ENCODE measurements at regions not wholly inside any gene's neighbourhood (a gene's known extent, or its start where the extent isn't known, plus 50 kb on each side); places are given as distances from the start of the nearest gene placed in this dataset.
"Not testable (repeated sequence)": the region's sequence is repeated elsewhere in the genome, so short reads cannot be mapped to it uniquely, and the experiment has no call there.

GRCh38 chr6:25205629-25206028, 73.5 kb upstream of the CARMIL1 start:
- no peak for DNase-seq (ENCODE audit: low spot score in 2 of 2)
- Histone ChIP-seq H3K4me1 (no peaks in the 10 kb centered on the region), H3K9me3 (peaks cover 0 to 17% (median 0%) of the 10 kb centered on the region in 4 donors), H3K4me3 (no peak overlapping the region), H3K36me3 (no peaks in the 10 kb centered on the region), H3K27ac (no peak overlapping the region), H3K27me3 (no peaks in the 10 kb centered on the region)
- TF ChIP-seq POLR2A (IDR thresholded peaks at IDR 0.05) (no peak), EP300 (IDR thresholded peaks at IDR 0.05) (no peak)
- TF ChIP-seq, protein P1, sequence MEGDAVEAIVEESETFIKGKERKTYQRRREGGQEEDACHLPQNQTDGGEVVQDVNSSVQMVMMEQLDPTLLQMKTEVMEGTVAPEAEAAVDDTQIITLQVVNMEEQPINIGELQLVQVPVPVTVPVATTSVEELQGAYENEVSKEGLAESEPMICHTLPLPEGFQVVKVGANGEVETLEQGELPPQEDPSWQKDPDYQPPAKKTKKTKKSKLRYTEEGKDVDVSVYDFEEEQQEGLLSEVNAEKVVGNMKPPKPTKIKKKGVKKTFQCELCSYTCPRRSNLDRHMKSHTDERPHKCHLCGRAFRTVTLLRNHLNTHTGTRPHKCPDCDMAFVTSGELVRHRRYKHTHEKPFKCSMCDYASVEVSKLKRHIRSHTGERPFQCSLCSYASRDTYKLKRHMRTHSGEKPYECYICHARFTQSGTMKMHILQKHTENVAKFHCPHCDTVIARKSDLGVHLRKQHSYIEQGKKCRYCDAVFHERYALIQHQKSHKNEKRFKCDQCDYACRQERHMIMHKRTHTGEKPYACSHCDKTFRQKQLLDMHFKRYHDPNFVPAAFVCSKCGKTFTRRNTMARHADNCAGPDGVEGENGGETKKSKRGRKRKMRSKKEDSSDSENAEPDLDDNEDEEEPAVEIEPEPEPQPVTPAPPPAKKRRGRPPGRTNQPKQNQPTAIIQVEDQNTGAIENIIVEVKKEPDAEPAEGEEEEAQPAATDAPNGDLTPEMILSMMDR (IDR thresholded peaks at IDR 0.05): no peak

DNA sequence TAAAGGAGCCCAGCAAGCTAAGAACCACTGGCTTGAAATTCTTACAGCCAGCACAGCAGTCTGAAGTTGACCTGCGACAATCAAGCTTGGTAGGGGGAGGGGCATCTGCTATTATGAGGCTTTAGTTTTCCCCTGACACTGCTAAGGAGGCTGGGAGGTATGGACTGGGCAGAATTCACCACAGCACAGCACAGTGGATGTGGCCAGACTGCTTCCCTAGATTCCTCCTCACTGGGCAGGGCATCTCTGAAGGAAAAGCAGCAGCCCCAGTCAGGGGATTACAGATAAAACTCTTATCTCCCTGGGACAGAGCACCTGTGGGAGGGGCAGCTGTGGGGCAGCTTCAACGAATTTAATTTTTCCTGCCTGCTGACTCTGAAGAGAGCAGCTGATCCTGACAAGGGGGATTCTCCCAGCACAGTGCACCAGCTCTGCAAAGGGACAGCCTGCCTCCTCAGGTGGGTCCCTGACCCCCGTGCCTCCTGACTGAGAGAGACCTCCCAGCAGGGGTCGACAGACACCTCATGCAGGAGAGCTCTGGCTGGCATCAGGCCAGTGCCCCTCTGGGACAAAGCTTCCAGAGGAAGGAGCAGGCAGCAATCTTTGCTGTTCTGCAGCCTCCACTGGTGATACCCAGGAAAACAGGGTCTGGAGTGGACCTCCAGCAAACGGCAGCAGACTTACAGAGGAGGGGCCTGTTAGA, 71.6 kb upstream of the CARMIL1 start:
- peaks cover 0 to 17% (median 0%) of the 10 kb centered on the region in 4 donors for H3K9me3 ChIP-seq
- H3K4me1 ChIP-seq; DNase-seq (ENCODE audit: low spot score in 2 of 2); H3K36me3 ChIP-seq; H3K27me3 ChIP-seq; H3K27ac ChIP-seq; H3K4me3 ChIP-seq: not testable (repeated sequence)
- 36 to 47% methylated on average over 5 of the region's 5 CpGs for WGBS, 2 donors

DNA sequence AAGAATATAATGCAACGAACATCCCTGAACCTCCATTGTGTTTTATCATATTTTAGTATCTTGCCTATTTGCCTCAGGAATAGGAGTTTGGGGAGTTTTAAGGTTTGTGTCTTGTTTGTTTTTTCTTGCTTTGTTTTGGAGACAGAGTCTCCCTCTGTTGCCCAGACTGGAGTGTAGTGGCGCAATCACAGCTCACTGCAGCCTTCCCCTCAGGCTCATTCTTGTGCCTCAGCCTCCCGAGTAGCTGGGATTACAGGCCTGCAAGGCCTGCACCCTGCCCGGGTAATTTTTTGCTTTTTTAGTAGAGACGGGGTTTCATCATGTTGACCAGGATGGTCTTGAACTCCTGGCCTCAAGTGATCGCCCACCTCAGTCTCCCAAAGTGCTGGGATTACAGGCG, 63.3 kb upstream of the CARMIL1 start:
- DNase-seq (ENCODE audit: low spot score in 2 of 2): no peak
- 85 to 87% methylated on average over 7 of the region's 7 CpGs for WGBS, 2 donors
- no peak for TF ChIP-seq POLR2A (IDR thresholded peaks at IDR 0.05)
- TF ChIP-seq, protein P1 (IDR thresholded peaks at IDR 0.05): no peak
- no peak for TF ChIP-seq EP300 (IDR thresholded peaks at IDR 0.05)
- H3K4me3 ChIP-seq: no peak overlapping the region
- H3K36me3 ChIP-seq: no peaks in the 10 kb centered on the region
- H3K4me1 ChIP-seq: no peaks in the 10 kb centered on the region
- no peaks in the 10 kb centered on the region for H3K27me3 ChIP-seq
- H3K9me3 ChIP-seq: peaks cover 0 to 3% (median 0%) of the 10 kb centered on the region in 4 donors
- H3K27ac ChIP-seq: no peak overlapping the region

- no peaks in the 10 kb centered on the region for H3K36me3 ChIP-seq
- H3K27ac ChIP-seq: no peak overlapping the region
- H3K4me1 ChIP-seq: no peaks in the 10 kb centered on the region
- H3K27me3 ChIP-seq: no peaks in the 10 kb centered on the region
- 85 to 92% methylated on average over 2 of the region's 2 CpGs for WGBS, 2 donors
- DNase-seq (ENCODE audit: low spot score in 2 of 2): no peak
- no peak for TF ChIP-seq EP300 (IDR thresholded peaks at IDR 0.05)
- no peak for TF ChIP-seq POLR2A (IDR thresholded peaks at IDR 0.05)
- TF ChIP-seq, protein P1 (IDR thresholded peaks at IDR 0.05): no peak
- peaks cover 0 to 3% (median 0%) of the 10 kb centered on the region in 4 donors for H3K9me3 ChIP-seq
- no peak overlapping the region for H3K4me3 ChIP-seq
These were observed 61.9 kb upstream of the CARMIL1 start for GRCh38 chr6:25217302-25217701.

GRCh38 chr6:25217829-25218228, 61.3 kb upstream of the CARMIL1 start:
- WGBS, 2 donors: 81 to 90% methylated on average over 3 of the region's 3 CpGs
- TF ChIP-seq, protein P1 (IDR thresholded peaks at IDR 0.05): no peak
- no peak for TF ChIP-seq POLR2A (IDR thresholded peaks at IDR 0.05)
- no peak overlapping the region for H3K4me3 ChIP-seq
- no peak overlapping the region for H3K27ac ChIP-seq
- no peaks in the 10 kb centered on the region for H3K27me3 ChIP-seq
- DNase-seq (ENCODE audit: low spot score in 2 of 2): no peak
- peaks cover 0 to under 1% (median 0%) of the 10 kb centered on the region in 4 donors for H3K4me1 ChIP-seq
- no peaks in the 10 kb centered on the region for H3K36me3 ChIP-seq
- peaks cover 0 to 3% (median 0%) of the 10 kb centered on the region in 4 donors for H3K9me3 ChIP-seq
